Endothelial cell of umbilical vein (primary cell): ENCODE measurements at regions not wholly inside any gene's neighbourhood (a gene's known extent, or its start where the extent isn't known, plus 50 kb on each side); places are given as distances from the start of the nearest gene placed in this dataset.

Experiments
- BruUV-seq: library from RNA; stranded (reverse); fragments of 400-500 nt; replicated peaks from 2 replicates; lab custom pipeline; 2021; lab: Mats Ljungman, UMichigan
- CTCF ChIA-PET: fragments of 300-600, 350-600 bp; sonication (Branson Sonifier 250); formaldehyde crosslinking; loops from one replicate; lab custom pipeline; 2021; ENCODE audit warnings: antibody characterized with exemption, inconsistent platforms; lab: Charles Lee
- POLR2A ChIA-PET: fragments of 300-600, 350-600 bp; sonication (Branson Sonifier 250); formaldehyde crosslinking; loops from one replicate; lab custom pipeline; 2021; ENCODE audit warnings: antibody characterized with exemption, inconsistent platforms; lab: Charles Lee
- DNase-seq: peaks from one replicate; pipeline ENCODE4 v3.0.0-alpha.2; 2011; ENCODE audit warnings: low read depth, low spot score
- FAIRE-seq: peaks from 2 replicates; lab custom pipeline; 2011; peaks lifted over from hg19 to GRCh38; lab: Jason Lieb, UNC
- H2AFZ ChIP-seq: 2 replicates; pipeline ENCODE4 v1.6.0; 2012; ENCODE audit warnings: low read depth, low read length, control low read depth, inconsistent platforms
- H3K27ac ChIP-seq: 2 replicates; pipeline ENCODE4 v1.5.1; 2011; ENCODE audit warnings: low read depth, mild to moderate bottlenecking, control low read depth, low read length, moderate library complexity; ENCODE audit not compliant: insufficient read depth
- H3K27me3 ChIP-seq, 2 experiments: 2 replicates each; pipeline versions ENCODE4 v1.6.0 to v1.6.1; 2011; ENCODE audit warnings: low read length in 2 of 2, mixed read lengths in 1 of 2; ENCODE audit not compliant: control insufficient read depth in 2 of 2, insufficient read depth in 2 of 2
- H3K36me3 ChIP-seq, 2 experiments: 2 replicates in 1 of 2; 3 replicates in 1 of 2; pipeline ENCODE4 v1.5.1; 2011; ENCODE audit warnings: low read length in 2 of 2, mild to moderate bottlenecking in 1 of 2, moderate library complexity in 1 of 2; ENCODE audit not compliant: control insufficient read depth in 2 of 2, insufficient read depth in 2 of 2; ENCODE audit errors: extremely low read depth in 1 of 2
- H3K4me1 ChIP-seq: 3 replicates; pipeline ENCODE4 v1.5.1; 2011; ENCODE audit warnings: mild to moderate bottlenecking, low read length; ENCODE audit not compliant: control insufficient read depth, insufficient read depth; ENCODE audit errors: extremely low read depth
- H3K4me2 ChIP-seq: 2 replicates; pipeline ENCODE4 v1.6.1; 2011; ENCODE audit warnings: low read length, control low read depth, mixed read lengths; ENCODE audit not compliant: insufficient read depth
- H3K4me3 ChIP-seq, 3 experiments: fragments of 200-600 bp in 1 of 3; sonication (generic), shearing (Covaris generic) in 1 of 3; replicated peaks in 1 of 3; 2 replicates each; pipeline ENCODE4 v1.5.1; 2011 to 2016; ENCODE audit warnings: control low read depth in 3 of 3, low read length in 3 of 3, mild to moderate bottlenecking in 2 of 3, inconsistent platforms in 1 of 3, low read depth in 1 of 3, moderate library complexity in 1 of 3; ENCODE audit not compliant: insufficient read depth in 1 of 3
- H3K79me2 ChIP-seq: 2 replicates; pipeline ENCODE4 v1.6.0; 2012; ENCODE audit warnings: low read length, inconsistent platforms; ENCODE audit not compliant: control insufficient read depth, insufficient read depth
- H3K9ac ChIP-seq: replicated peaks from 2 replicates; pipeline ENCODE3; 2011; ENCODE audit warnings: low read length, control low read depth; ENCODE audit not compliant: insufficient read depth; ENCODE audit errors: extremely low read depth
- H3K9me1 ChIP-seq: replicated peaks from 3 replicates; pipeline ENCODE4 v1.6.0; 2011; ENCODE audit warnings: mild to moderate bottlenecking, low read length; ENCODE audit not compliant: control insufficient read depth, insufficient read depth; ENCODE audit errors: extremely low read depth
- H3K9me3 ChIP-seq: replicated peaks from 2 replicates; pipeline ENCODE4 v1.5.1; 2012; ENCODE audit warnings: low read length, inconsistent platforms; ENCODE audit not compliant: control insufficient read depth, insufficient read depth
- H4K20me1 ChIP-seq: replicated peaks from 2 replicates; pipeline ENCODE3; 2011; ENCODE audit warnings: mild to moderate bottlenecking, low read length; ENCODE audit not compliant: control insufficient read depth, insufficient read depth; ENCODE audit errors: extremely low read depth
- CTCF ChIP-seq, 2 donors: IDR thresholded peaks; 1 replicate in 1 of 2; 2 replicates in 1 of 2; pipeline ENCODE4 v1.5.1; 2011; ENCODE audit warnings: low read length in 2 of 2, mild to moderate bottlenecking in 2 of 2, moderate library complexity in 2 of 2, control low read depth in 1 of 2, inconsistent platforms in 1 of 2, low read depth in 1 of 2; ENCODE audit not compliant: insufficient read depth in 1 of 2; ENCODE audit errors: extremely low read depth in 1 of 2
- EZH2 ChIP-seq: IDR thresholded peaks from 2 replicates; pipeline ENCODE4 v1.6.1; 2012; ENCODE audit warnings: borderline replicate concordance, low read depth, mild to moderate bottlenecking, moderate library complexity, low read length, inconsistent platforms; ENCODE audit not compliant: severe bottlenecking
- FOS ChIP-seq: IDR thresholded peaks from 2 replicates; pipeline ENCODE4 v1.6.1; 2011; ENCODE audit warnings: mild to moderate bottlenecking, low read length, moderate library complexity, borderline replicate concordance; ENCODE audit not compliant: insufficient read depth
- GATA2 ChIP-seq: IDR thresholded peaks from 2 replicates; pipeline ENCODE4 v1.7.0; 2011; ENCODE audit warnings: low read depth, mild to moderate bottlenecking, moderate library complexity, mixed read lengths, low read length; ENCODE audit not compliant: insufficient read length, insufficient read depth
- JUN ChIP-seq: IDR thresholded peaks from 2 replicates; pipeline ENCODE4 v1.6.1; 2011; ENCODE audit warnings: borderline replicate concordance, low read depth; ENCODE audit not compliant: insufficient read length, insufficient read depth
- MAX ChIP-seq: IDR thresholded peaks from 2 replicates; pipeline ENCODE4 v1.6.1; 2011; ENCODE audit not compliant: insufficient read depth, insufficient read length
- MYC ChIP-seq: IDR thresholded peaks from one replicate; pipeline ENCODE4 v1.6.1; 2011; ENCODE audit warnings: mild to moderate bottlenecking, low read depth, low read length
- POLR2A ChIP-seq: IDR thresholded peaks from 2 replicates; pipeline ENCODE4 v1.6.1; 2012; ENCODE audit warnings: low read depth, mild to moderate bottlenecking, control low read depth, low read length
- POLR2AphosphoS5 ChIP-seq: IDR thresholded peaks from 2 replicates; pipeline ENCODE4 v1.6.1; 2012; ENCODE audit warnings: low read depth, mild to moderate bottlenecking, control low read depth, low read length, moderate library complexity; ENCODE audit not compliant: insufficient read depth
- dilution Hi-C: fragments of 300-500 bp; cut with MboI; formaldehyde crosslinking; loops from one replicate; pipeline ENCODE4 v1.15.0; 2019; ENCODE audit warnings: low sequenced_read_pairs; ENCODE audit not compliant: extremely low pct_ligation_motif_present
- intact Hi-C: fragments of 100-400 bp; cut with micrococcal nuclease; formaldehyde crosslinking; loops from one replicate; pipeline ENCODE4 v1.10.0; 2022

DNA sequence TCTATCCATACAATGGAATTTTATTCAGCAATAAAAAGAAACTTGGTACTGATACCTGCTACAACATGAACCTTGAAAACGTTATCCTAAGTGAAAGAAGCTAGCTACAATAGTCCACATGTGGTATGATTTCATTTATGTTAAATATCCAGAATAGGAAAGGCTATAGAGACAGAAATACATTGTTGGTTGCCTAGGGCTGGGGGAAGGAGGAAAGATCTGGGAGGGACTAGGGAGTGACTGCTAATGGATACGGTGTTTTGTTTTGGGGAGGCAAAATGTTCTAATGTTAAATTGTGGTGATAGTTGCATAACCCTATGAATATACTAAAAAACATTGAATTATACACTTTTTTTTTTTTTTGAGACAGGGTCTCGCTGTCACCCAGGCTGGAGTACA lies 141.1 kb upstream of the ARX start:
- DNase-seq (no peak), FAIRE-seq (no peak)
- Histone ChIP-seq H2AFZ (no peak overlapping the region), H3K9me1 (no peaks in the 10 kb centered on the region), H3K4me3 (no peak overlapping the region), H3K27ac (no peak overlapping the region), H3K9ac (no peak overlapping the region), H3K4me2 (no peak overlapping the region), H3K79me2 (no peaks in the 10 kb centered on the region), H3K4me1 (no peaks in the 10 kb centered on the region), H3K9me3 (no peaks in the 10 kb centered on the region), H3K36me3 (no peaks in the 10 kb centered on the region), H3K27me3 (peaks cover 0 to 2% of the 10 kb centered on the region in 2 experiments), H4K20me1 (no peaks in the 10 kb centered on the region)
- BruUV-seq: no TSS peak
- ChIA-PET POLR2A (no interaction called here), CTCF (no interaction called here)
- dilution Hi-C loops: no loop called here
- intact Hi-C loops: no loop called here
- TF ChIP-seq EZH2 (no peak), POLR2AphosphoS5 (no peak), POLR2A (no peak), MYC (no peak), MAX (no peak)

DNA sequence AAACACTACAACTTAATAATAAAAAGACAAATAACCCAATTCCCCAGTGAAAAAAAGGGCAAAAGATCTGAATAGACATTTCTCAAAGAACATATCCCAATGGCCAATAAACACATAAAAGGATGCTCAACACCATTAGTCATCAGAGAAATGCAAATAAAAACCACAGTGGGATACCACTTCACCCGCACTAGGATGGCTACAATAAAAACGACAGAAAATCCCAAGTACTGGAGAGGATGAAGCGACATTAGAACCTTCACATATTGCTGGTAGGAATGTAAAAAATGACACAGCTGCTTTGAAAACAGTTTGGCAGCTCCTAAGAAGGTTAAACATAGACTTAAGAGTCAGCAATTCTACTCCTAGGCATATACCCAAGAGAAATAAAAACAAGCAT lies 140.6 kb upstream of the ARX start:
- H3K79me2 ChIP-seq: no peaks in the 10 kb centered on the region
- dilution Hi-C loops: no loop called here
- H3K36me3 ChIP-seq: no peaks in the 10 kb centered on the region
- no peaks in the 10 kb centered on the region for H4K20me1 ChIP-seq
- CTCF ChIA-PET: no interaction called here
- BruUV-seq: no TSS peak
- H3K4me2 ChIP-seq: no peak overlapping the region
- TF ChIP-seq JUN (no peak), POLR2A (no peak), POLR2AphosphoS5 (no peak), MAX (no peak), CTCF (IDR thresholded peaks at IDR 0.05; ENCODE audit: extremely low read depth in 1 of 2, insufficient read depth in 1 of 2, low read depth in 1 of 2, low read length in 2 of 2) (no peak), MYC (no peak), EZH2 (no peak), GATA2 (no peak), FOS (no peak)
- H3K9me1 ChIP-seq: no peaks in the 10 kb centered on the region
- DNase-seq (no peak), FAIRE-seq (no peak)
- H3K9me3 ChIP-seq: no peaks in the 10 kb centered on the region
- H3K4me3 ChIP-seq: no peak overlapping the region
- POLR2A ChIA-PET: no interaction called here
- no peak overlapping the region for H3K9ac ChIP-seq
- intact Hi-C loops: no loop called here
- no peak overlapping the region for H3K27ac ChIP-seq
- H3K27me3 ChIP-seq: peaks cover 0 to 2% of the 10 kb centered on the region in 2 experiments
- no peaks in the 10 kb centered on the region for H3K4me1 ChIP-seq
- H2AFZ ChIP-seq: no peak overlapping the region
